ENCODE measurements at regions not wholly inside any gene's neighbourhood (a gene's known extent, or its start where the extent isn't known, plus 50 kb on each side); places are given as distances from the start of the nearest gene placed in this dataset.

DNA sequence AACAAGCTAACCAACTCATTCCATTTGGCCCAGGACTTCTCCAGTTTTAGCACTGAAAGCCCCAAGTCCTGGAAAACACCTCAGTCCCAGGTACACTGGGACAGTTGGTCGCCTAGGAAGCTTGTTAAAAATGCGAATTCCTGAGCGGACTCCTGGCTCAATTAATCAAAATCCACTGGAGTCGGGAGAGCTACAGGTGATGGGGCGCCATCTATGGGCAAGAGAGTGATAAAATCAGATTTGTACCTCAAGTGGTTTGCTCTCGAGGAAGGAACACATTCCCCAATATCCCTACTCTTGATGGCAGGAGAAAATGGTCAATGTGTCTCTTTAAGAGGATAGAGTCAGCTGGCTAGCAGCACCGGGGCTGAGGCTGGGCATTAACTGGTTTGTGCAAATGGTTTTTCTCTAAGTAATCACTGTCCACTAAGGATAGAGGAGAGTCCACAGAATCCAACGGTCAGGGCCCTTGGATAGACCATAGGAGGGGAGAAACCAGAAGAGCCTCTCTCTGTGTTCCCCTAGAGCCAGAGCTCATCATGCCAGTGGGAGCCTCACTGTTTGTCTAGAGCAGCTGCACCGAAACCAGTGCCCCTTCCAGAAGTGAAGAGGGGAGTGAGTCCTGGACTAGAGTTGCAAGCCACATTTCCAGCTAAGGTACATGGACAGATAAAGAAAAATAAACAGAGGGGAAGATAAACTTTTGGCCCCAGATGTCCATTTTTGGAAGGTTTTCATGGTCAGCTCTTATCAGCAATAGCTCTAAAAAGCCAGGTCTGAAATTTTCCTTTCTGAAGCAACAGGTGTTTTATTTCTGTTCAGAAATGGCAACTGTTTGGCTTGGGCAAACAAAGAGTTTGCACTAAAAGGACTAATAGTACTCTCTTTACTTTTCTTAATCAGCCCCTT lies 148.5 kb downstream of the TENT5C start (continued):
- TF ChIP-seq, protein P1, sequence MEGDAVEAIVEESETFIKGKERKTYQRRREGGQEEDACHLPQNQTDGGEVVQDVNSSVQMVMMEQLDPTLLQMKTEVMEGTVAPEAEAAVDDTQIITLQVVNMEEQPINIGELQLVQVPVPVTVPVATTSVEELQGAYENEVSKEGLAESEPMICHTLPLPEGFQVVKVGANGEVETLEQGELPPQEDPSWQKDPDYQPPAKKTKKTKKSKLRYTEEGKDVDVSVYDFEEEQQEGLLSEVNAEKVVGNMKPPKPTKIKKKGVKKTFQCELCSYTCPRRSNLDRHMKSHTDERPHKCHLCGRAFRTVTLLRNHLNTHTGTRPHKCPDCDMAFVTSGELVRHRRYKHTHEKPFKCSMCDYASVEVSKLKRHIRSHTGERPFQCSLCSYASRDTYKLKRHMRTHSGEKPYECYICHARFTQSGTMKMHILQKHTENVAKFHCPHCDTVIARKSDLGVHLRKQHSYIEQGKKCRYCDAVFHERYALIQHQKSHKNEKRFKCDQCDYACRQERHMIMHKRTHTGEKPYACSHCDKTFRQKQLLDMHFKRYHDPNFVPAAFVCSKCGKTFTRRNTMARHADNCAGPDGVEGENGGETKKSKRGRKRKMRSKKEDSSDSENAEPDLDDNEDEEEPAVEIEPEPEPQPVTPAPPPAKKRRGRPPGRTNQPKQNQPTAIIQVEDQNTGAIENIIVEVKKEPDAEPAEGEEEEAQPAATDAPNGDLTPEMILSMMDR (conservative IDR thresholded peaks at IDR 0.05; ENCODE audit: low read depth, low read length) = peak; percentile 66
- no peak for TF ChIP-seq RCOR1 (IDR thresholded peaks at IDR 0.05; ENCODE audit: insufficient replicate concordance, low read length)

All from IMR-90 (cell line).